GM23248 (cell line): ENCODE measurements at regions not wholly inside any gene's neighbourhood (a gene's known extent, or its start where the extent isn't known, plus 50 kb on each side); places are given as distances from the start of the nearest gene placed in this dataset.

Source experiments
- DNase-seq: peaks from one replicate; pipeline ENCODE4 v3.0.0-alpha.2; 2015
- H2AFZ ChIP-seq: fragments of 200-600 bp; sonication (generic); 2 replicates; pipeline ENCODE4 v1.6.1; 2016; ENCODE audit warnings: antibody characterized with exemption
- H3F3A ChIP-seq: fragments of 200-600 bp; sonication (generic); 2 replicates; pipeline ENCODE4 v1.6.1; 2016; ENCODE audit warnings: mild to moderate bottlenecking, antibody characterized with exemption, mixed run types; ENCODE audit not compliant: insufficient read depth
- H3K27ac ChIP-seq: fragments of 200-600 bp; sonication (generic); 2 replicates; pipeline ENCODE4 v1.5.1; 2016; ENCODE audit warnings: mild to moderate bottlenecking
- H3K27me3 ChIP-seq: fragments of 200-600 bp; sonication (generic); replicated peaks from 2 replicates; pipeline ENCODE4 v1.6.1; 2016; ENCODE audit warnings: mild to moderate bottlenecking; ENCODE audit not compliant: insufficient read depth
- H3K36me3 ChIP-seq: fragments of 200-600 bp; sonication (generic); 2 replicates; pipeline ENCODE4 v1.6.1; 2016; ENCODE audit warnings: low read depth, mild to moderate bottlenecking
- H3K4me1 ChIP-seq: fragments of 200-600 bp; sonication (generic); 2 replicates; pipeline ENCODE4 v1.6.1; 2016; ENCODE audit warnings: mild to moderate bottlenecking; ENCODE audit not compliant: insufficient read depth
- H3K4me2 ChIP-seq: fragments of 200-600 bp; sonication (generic); one replicate; pipeline ENCODE4 v1.6.1; 2016; ENCODE audit warnings: mild to moderate bottlenecking; ENCODE audit not compliant: unreplicated experiment
- H3K4me3 ChIP-seq: fragments of 200-600 bp; sonication (generic); 2 replicates; pipeline ENCODE4 v1.5.1; 2016; ENCODE audit warnings: mild to moderate bottlenecking
- H3K79me2 ChIP-seq: fragments of 200-600 bp; sonication (generic); 2 replicates; pipeline ENCODE4 v1.6.1; 2016; ENCODE audit warnings: mild to moderate bottlenecking; ENCODE audit not compliant: insufficient read depth
- H3K9ac ChIP-seq: fragments of 200-600 bp; sonication (generic); 2 replicates; pipeline ENCODE4 v1.6.1; 2016; ENCODE audit warnings: mild to moderate bottlenecking
- H3K9me2 ChIP-seq: fragments of 200-600 bp; sonication (generic); 2 replicates; pipeline ENCODE4 v1.6.1; 2016; ENCODE audit warnings: mixed run types, mild to moderate bottlenecking, moderate library complexity; ENCODE audit not compliant: insufficient read depth
- H3K9me3 ChIP-seq: fragments of 200-600 bp; sonication (generic); one replicate; pipeline ENCODE4 v1.6.1; 2017; ENCODE audit warnings: low read depth
- H4K20me1 ChIP-seq: fragments of 200-600 bp; sonication (generic); 2 replicates; pipeline ENCODE4 v1.6.0; 2016; ENCODE audit not compliant: insufficient read depth
- EZH2 ChIP-seq: fragments of 200-600 bp; sonication (generic); IDR thresholded peaks from 2 replicates; pipeline ENCODE4 v1.6.1; 2018; ENCODE audit warnings: antibody characterized with exemption, mild to moderate bottlenecking; ENCODE audit not compliant: insufficient read depth, poor library complexity, severe bottlenecking
- EZH2phosphoT487 ChIP-seq: fragments of 200-600 bp; sonication (generic); IDR thresholded peaks from 2 replicates; pipeline ENCODE4 v1.6.1; 2018; ENCODE audit warnings: antibody characterized with exemption, moderate library complexity, mild to moderate bottlenecking, low read depth; ENCODE audit not compliant: insufficient read depth
- WGBS, 2 experiments: methylation state at CpG; one replicate each; pipeline ENCODE4 v1.1.6; 2015 to 2017; ENCODE audit warnings: low lambda C conversion rate in 2 of 2, low coverage in 1 of 2; ENCODE audit errors: missing lambda C conversion rate in 2 of 2; 5-methylcytosine and 5-hydroxymethylcytosine counted together
- in situ Hi-C: fragments of 300-500 bp; cut with MboI; formaldehyde crosslinking; loops from 2 replicates; pipeline ENCODE4 v1.15.0; 2020

DNA sequence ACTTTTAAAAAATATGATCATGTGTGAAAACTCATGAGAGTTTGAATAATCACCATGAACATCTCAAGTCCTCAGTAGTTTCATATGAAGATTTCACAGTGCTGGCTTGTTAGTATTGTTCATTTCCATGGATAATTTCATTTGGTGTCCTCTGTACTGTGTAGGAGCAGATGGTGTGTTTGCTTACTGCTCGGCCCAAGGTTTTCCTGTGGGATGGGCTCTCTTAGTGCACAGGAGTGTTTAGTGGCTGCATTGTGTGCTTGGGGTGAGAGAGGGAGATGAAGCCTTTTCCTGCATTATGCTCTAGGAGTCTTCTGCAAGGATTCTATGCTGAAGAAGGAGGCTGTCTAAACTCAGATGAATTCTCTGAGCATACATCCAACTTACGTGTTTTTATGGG lies 270.6 kb downstream of the SOCS6 start:
- DNase-seq, result no peak
- Histone ChIP-seq H3K9ac (no peak overlapping the region), H3K4me1 (no peaks in the 10 kb centered on the region), H3K27me3 (no peaks in the 10 kb centered on the region), H3F3A (no peaks in the 10 kb centered on the region), H3K36me3 (no peaks in the 10 kb centered on the region), H3K4me2 (no peak overlapping the region), H3K79me2 (no peaks in the 10 kb centered on the region), H3K9me2 (no peaks in the 10 kb centered on the region), H3K27ac (no peak overlapping the region), H2AFZ (no peak overlapping the region), H3K9me3 (no peaks in the 10 kb centered on the region), H3K4me3 (no peak overlapping the region), H4K20me1 (no peaks in the 10 kb centered on the region)
- in situ Hi-C loops, result no loop called here
- TF ChIP-seq EZH2phosphoT487 (no peak), EZH2 (no peak)
- WGBS, 2 experiments, result 12 to 17% methylated on average over 2 of the region's 2 CpGs

DNA sequence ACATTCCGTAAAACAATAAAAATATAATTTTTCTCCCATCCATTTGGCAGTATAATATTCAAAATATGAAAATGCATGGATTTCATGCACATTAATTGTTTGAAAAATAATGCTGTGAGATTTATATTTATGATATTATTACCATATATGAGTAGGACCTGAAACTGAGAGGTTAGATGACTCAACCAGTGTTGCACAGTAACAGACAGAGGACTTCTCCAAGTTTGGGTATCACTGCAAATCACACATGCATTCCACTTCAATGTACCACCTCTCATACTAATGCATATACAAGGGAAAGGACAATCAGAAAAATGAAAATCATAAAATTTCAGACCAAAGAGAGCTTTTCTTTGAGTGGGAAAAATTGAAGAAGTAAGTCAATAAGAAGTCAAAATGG lies 269.5 kb downstream of the SOCS6 start:
- Histone ChIP-seq H3K4me1 (no peaks in the 10 kb centered on the region), H3K27ac (no peak overlapping the region), H3K36me3 (no peaks in the 10 kb centered on the region), H3K79me2 (no peaks in the 10 kb centered on the region), H3F3A (no peaks in the 10 kb centered on the region), H2AFZ (no peak overlapping the region), H3K9ac (no peak overlapping the region), H3K4me3 (no peak overlapping the region), H3K9me2 (no peaks in the 10 kb centered on the region), H3K27me3 (no peaks in the 10 kb centered on the region), H3K9me3 (no peaks in the 10 kb centered on the region), H4K20me1 (no peaks in the 10 kb centered on the region), H3K4me2 (no peak overlapping the region)
- TF ChIP-seq EZH2phosphoT487 (no peak), EZH2 (no peak)
- WGBS, 2 experiments, result 9 to 11% methylated on average over 1 of the region's 1 CpG
- no peak for DNase-seq
- in situ Hi-C loops, result no loop called here

DNA sequence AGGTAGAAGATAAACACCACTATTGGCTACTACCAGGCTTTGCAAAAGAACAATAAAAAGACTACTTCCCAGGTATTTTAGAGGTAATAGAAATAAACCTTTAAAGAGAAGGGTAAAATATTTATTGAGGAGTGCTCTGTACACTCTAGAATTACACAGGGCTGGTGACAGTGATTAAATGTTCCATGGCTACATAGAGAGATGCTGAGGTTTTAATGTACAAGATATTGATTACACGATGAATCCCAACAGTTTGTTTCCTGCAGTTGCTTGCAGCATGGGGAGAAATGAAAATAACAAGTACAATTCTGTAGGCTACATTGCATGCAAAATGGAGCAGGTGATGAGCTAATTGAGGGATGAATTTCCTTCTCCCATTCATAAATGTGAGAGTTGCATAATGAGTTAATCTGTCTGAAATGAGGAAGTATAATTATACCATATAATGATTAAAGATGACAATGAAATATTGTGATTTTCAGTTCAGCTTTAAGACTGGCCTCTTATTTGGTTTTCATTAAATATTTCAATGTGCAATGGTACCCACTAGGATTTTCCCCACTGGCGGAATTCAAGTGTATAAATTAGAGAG lies 266.1 kb downstream of the SOCS6 start:
- Histone ChIP-seq H2AFZ (no peak overlapping the region), H3K4me1 (no peaks in the 10 kb centered on the region), H3K36me3 (no peaks in the 10 kb centered on the region), H3K27me3 (no peaks in the 10 kb centered on the region), H3F3A (no peaks in the 10 kb centered on the region), H3K79me2 (no peaks in the 10 kb centered on the region), H3K27ac (no peak overlapping the region), H3K9me3 (no peaks in the 10 kb centered on the region), H3K4me3 (no peak overlapping the region), H3K9me2 (no peaks in the 10 kb centered on the region), H3K4me2 (no peak overlapping the region), H4K20me1 (no peaks in the 10 kb centered on the region), H3K9ac (no peak overlapping the region)
- in situ Hi-C loops, result no loop called here
- no peak for DNase-seq
- TF ChIP-seq EZH2phosphoT487 (no peak), EZH2 (no peak)
- WGBS, 2 experiments, result 18 to 19% methylated on average over 2 of the region's 2 CpGs

DNA sequence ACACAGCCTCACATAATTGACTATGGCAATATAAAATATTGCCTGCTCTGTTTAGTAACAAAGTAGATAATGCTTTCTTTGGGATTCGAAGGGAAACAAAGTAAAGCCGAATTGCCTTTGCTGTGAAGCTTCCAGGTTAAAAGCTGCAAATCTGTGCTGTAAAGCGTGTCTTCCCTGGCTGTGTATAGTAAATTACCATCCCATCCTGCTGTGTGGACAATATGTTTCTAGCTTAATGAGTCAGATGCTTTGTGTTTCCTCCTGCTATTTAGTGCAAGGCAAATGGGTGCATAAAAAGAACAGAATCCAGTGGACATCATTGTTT lies 265.1 kb downstream of the SOCS6 start:
- Histone ChIP-seq H3F3A (no peaks in the 10 kb centered on the region), H4K20me1 (no peaks in the 10 kb centered on the region), H3K9me3 (no peaks in the 10 kb centered on the region), H3K4me2 (no peak overlapping the region), H3K27ac (no peak overlapping the region), H3K9me2 (no peaks in the 10 kb centered on the region), H3K27me3 (no peaks in the 10 kb centered on the region), H3K36me3 (no peaks in the 10 kb centered on the region), H3K79me2 (no peaks in the 10 kb centered on the region), H3K9ac (no peak overlapping the region), H3K4me1 (no peaks in the 10 kb centered on the region), H2AFZ (peak overlapping the region; percentile 50; the same call in 1 of the 2 replicates), H3K4me3 (no peak overlapping the region)
- no peak for TF ChIP-seq EZH2
- no peak for TF ChIP-seq EZH2phosphoT487
- DNase-seq, result peak; percentile 1
- in situ Hi-C loops, result no loop called here
- 2 to 5% methylated on average over 3 of the region's 3 CpGs for WGBS, 2 experiments
